ENCODE measurements at regions not wholly inside any gene's neighbourhood (a gene's known extent, or its start where the extent isn't known, plus 50 kb on each side); places are given as distances from the start of the nearest gene placed in this dataset.

DNA sequence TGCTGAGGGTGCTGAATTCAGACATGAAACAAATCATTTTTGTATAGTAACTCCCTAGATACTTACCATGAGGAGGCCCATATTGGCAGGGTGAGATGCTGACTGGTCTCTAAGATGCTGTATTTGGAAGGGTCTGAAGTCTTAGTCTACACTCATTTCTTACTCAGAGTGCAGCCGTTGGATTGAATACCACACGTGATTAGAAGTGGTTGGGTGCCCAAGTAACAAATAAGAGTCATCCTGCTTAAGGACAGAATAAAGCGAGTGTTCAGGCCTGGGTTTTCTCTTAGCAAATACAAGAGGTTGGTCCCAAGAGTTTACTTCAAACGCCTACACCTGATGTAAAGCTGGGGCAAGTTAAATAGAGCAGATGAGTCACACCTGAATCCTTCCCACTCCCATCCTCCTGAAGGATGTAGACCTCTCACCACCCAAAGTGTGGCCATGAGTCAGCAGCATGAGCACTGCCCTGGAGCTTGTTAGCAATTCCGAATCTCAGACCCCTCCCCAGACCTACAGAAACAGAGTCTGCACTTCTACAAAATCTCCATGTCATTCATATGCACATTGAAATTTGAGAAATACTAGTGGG is 284.6 kb upstream of the CDH5 start:
- peak; percentile 49 for DNase-seq (ENCODE audit: low read depth, low spot score)
- in situ Hi-C loops (cut with HindIII; ENCODE audit: low sequenced_read_pairs), result no loop called here

DNA sequence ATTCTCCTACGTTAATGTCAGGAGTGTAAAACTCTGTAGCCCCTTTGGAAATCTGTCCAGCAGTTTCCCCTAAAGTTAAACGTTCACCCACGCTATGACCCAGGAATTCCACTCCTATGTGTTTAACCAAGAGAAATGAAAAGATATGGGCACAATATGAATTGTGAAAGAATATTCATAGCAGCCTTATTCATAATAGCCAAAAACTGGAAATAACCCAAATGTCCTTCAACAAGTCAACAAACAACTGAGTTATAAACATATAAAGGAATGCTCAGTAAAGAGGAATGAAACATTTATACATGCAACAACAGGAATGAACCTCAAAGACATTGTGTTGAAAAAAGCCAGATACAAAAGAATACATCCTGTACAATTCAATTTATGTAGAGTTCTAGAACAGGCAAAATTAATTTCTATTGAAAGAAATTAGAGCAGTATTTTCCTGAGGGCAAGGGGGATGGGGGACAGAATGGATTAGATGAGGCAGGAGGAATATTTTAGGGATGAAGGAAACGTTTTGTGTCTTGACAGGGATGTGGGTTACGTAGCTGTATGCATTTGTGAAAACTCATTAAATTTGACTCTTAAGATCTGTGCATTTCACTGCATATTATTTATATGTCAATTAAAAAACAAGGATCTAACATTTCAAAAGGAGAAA is 286.7 kb upstream of the CDH5 start:
- H3K4me3 ChIP-seq (ENCODE audit: low read depth, low read length), result no peak overlapping the region
- TF ChIP-seq, protein P1, sequence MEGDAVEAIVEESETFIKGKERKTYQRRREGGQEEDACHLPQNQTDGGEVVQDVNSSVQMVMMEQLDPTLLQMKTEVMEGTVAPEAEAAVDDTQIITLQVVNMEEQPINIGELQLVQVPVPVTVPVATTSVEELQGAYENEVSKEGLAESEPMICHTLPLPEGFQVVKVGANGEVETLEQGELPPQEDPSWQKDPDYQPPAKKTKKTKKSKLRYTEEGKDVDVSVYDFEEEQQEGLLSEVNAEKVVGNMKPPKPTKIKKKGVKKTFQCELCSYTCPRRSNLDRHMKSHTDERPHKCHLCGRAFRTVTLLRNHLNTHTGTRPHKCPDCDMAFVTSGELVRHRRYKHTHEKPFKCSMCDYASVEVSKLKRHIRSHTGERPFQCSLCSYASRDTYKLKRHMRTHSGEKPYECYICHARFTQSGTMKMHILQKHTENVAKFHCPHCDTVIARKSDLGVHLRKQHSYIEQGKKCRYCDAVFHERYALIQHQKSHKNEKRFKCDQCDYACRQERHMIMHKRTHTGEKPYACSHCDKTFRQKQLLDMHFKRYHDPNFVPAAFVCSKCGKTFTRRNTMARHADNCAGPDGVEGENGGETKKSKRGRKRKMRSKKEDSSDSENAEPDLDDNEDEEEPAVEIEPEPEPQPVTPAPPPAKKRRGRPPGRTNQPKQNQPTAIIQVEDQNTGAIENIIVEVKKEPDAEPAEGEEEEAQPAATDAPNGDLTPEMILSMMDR (IDR thresholded peaks at IDR 0.05; ENCODE audit: low read depth, low read length), result no peak
- DNase-seq (ENCODE audit: low read depth, low spot score), result no peak
- in situ Hi-C loops (cut with HindIII; ENCODE audit: low sequenced_read_pairs), result no loop called here

More for the DNA sequence above, 284.6 kb upstream of the CDH5 start:
- TF ChIP-seq, protein P1 (IDR thresholded peaks at IDR 0.05; ENCODE audit: low read depth, low read length), result no peak
- H3K4me3 ChIP-seq (ENCODE audit: low read depth, low read length), result no peak overlapping the region

GRCh38 chr16:66070140-66070917 is 296.2 kb upstream of the CDH5 start:
- peak; percentile 33 for DNase-seq (ENCODE audit: low read depth, low spot score)
- TF ChIP-seq, protein P1 (IDR thresholded peaks at IDR 0.05; ENCODE audit: low read depth, low read length), result no peak
- H3K4me3 ChIP-seq (ENCODE audit: low read depth, low read length), result no peak overlapping the region
- in situ Hi-C loops (cut with HindIII; ENCODE audit: low sequenced_read_pairs), result no loop called here

DNA sequence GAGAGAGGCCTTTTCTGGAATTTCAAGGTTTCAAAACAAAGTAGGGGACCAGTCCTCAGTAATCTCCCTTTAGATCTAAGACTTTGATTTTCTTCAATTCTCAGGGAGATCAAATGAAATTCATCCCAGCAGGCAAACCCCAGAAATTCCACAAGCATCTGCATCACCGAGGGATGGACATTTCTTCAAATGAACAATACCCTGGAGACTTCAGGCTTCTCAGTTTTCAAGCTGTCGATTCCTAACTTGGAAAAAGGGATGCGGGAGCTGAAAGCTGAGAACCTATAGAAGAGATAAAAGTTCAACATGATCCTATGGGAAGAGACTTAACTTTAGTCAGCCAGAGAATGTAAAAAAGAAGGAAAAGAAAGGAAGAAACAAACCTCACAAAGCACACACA is 296.9 kb upstream of the CDH5 start:
- in situ Hi-C loops (cut with HindIII; ENCODE audit: low sequenced_read_pairs), result no loop called here
- no peak overlapping the region for H3K4me3 ChIP-seq (ENCODE audit: low read depth, low read length)
- DNase-seq (ENCODE audit: low read depth, low spot score), result peak; percentile 44
- TF ChIP-seq, protein P1 (IDR thresholded peaks at IDR 0.05; ENCODE audit: low read depth, low read length), result no peak

- TF ChIP-seq, protein P1 (IDR thresholded peaks at IDR 0.05; ENCODE audit: low read depth, low read length), result no peak
- no peak for DNase-seq (ENCODE audit: low read depth, low spot score)
- no peak overlapping the region for H3K4me3 ChIP-seq (ENCODE audit: low read depth, low read length)
- in situ Hi-C loops (cut with HindIII; ENCODE audit: low sequenced_read_pairs), result no loop called here
These were observed 300.1 kb upstream of the CDH5 start for GRCh38 chr16:66066404-66066803.

DNA sequence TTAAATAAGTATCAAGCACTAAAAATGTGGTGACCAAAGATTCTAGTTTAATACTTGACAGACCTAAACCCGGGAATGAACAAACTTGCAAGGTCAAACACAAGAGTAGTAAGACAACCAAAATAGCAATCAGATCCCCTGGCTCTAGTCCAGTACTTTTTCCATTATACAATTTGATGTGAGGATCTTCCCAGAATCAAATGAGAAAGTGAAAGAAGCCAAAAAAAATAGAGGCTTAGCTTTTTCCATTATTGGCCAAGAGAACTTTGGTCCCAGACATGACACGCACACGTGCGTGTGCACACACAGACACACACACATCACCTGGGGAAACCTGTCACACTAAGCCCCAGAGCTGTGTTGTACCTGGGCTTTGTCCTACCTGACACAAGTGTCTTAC is 300.6 kb upstream of the CDH5 start:
- no peak overlapping the region for H3K4me3 ChIP-seq (ENCODE audit: low read depth, low read length)
- in situ Hi-C loops (cut with HindIII; ENCODE audit: low sequenced_read_pairs), result no loop called here
- TF ChIP-seq, protein P1 (IDR thresholded peaks at IDR 0.05; ENCODE audit: low read depth, low read length), result no peak
- DNase-seq (ENCODE audit: low read depth, low spot score), result no peak
